NCI-H345 treated with DMSO at 0.1 percent for 48 hours (cell line): ENCODE measurements at regions not wholly inside any gene's neighbourhood (a gene's known extent, or its start where the extent isn't known, plus 50 kb on each side); places are given as distances from the start of the nearest gene placed in this dataset.

Experiments
- DNase-seq: peaks from one replicate; lab custom pipeline; 2025; ENCODE audit not compliant: unreplicated experiment; lab: John Stamatoyannopoulos, UW

GRCh38 chr12:22982635-22983034 lies 357.7 kb downstream of the ETNK1 start:
- no peak for DNase-seq

- DNase-seq = no peak
Measured at GRCh38 chr12:22986997-22987396, 362.0 kb downstream of the ETNK1 start.

- DNase-seq = no peak
Measured at GRCh38 chr12:22990501-22990900, 365.5 kb downstream of the ETNK1 start.

GRCh38 chr12:22991250-22991844 lies 366.4 kb downstream of the ETNK1 start:
- no peak for DNase-seq

- no peak for DNase-seq
Measured at GRCh38 chr12:22993609-22994315, 368.8 kb downstream of the ETNK1 start.

- no peak for DNase-seq
Measured at GRCh38 chr12:22994316-22994675, 369.3 kb downstream of the ETNK1 start.

- DNase-seq = no peak
Measured at GRCh38 chr12:23001487-23001886, 376.5 kb downstream of the ETNK1 start.

GRCh38 chr12:23002381-23002780 lies 377.4 kb downstream of the ETNK1 start:
- DNase-seq = no peak

- DNase-seq = no peak
Measured at GRCh38 chr12:23004473-23005020, 379.6 kb downstream of the ETNK1 start.

- DNase-seq = no peak
Measured at GRCh38 chr12:23005387-23005786, 380.4 kb downstream of the ETNK1 start.

- DNase-seq = no peak
Measured at GRCh38 chr12:23006413-23006812, 381.4 kb downstream of the ETNK1 start.

GRCh38 chr12:23008623-23009022 lies 383.7 kb downstream of the ETNK1 start:
- no peak for DNase-seq

GRCh38 chr12:23014749-23015148 lies 389.8 kb downstream of the ETNK1 start:
- DNase-seq = no peak

- no peak for DNase-seq
Measured at GRCh38 chr12:23025372-23026016, 400.5 kb downstream of the ETNK1 start.

- no peak for DNase-seq
Measured at GRCh38 chr12:23028158-23028802, 403.3 kb downstream of the ETNK1 start.

GRCh38 chr12:23029185-23029584 lies 404.2 kb downstream of the ETNK1 start:
- no peak for DNase-seq

- DNase-seq = no peak
Measured at GRCh38 chr12:23039834-23040233, 414.9 kb downstream of the ETNK1 start.

GRCh38 chr12:23041774-23042173 lies 416.8 kb downstream of the ETNK1 start:
- DNase-seq = no peak

GRCh38 chr12:23043646-23044045 lies 418.7 kb downstream of the ETNK1 start:
- DNase-seq = no peak

GRCh38 chr12:23049180-23049579 lies 424.2 kb downstream of the ETNK1 start:
- DNase-seq = no peak

- no peak for DNase-seq
Measured at GRCh38 chr12:23055004-23055403, 430.0 kb downstream of the ETNK1 start.

- no peak for DNase-seq
Measured at GRCh38 chr12:23057571-23057970, 432.6 kb downstream of the ETNK1 start.
